Erythroblast (primary cell): ENCODE measurements at regions not wholly inside any gene's neighbourhood (a gene's known extent, or its start where the extent isn't known, plus 50 kb on each side); places are given as distances from the start of the nearest gene placed in this dataset.

ENCODE experiments used
- GATA1 ChIP-seq: IDR thresholded peaks from 2 replicates; pipeline ENCODE4 v1.6.1; 2011; ENCODE audit warnings: low read depth, mild to moderate bottlenecking, control low read depth, low read length, moderate library complexity
- POLR2A ChIP-seq: IDR thresholded peaks from 2 replicates; pipeline ENCODE4 v1.6.1; 2011; ENCODE audit warnings: mild to moderate bottlenecking, low read length

DNA sequence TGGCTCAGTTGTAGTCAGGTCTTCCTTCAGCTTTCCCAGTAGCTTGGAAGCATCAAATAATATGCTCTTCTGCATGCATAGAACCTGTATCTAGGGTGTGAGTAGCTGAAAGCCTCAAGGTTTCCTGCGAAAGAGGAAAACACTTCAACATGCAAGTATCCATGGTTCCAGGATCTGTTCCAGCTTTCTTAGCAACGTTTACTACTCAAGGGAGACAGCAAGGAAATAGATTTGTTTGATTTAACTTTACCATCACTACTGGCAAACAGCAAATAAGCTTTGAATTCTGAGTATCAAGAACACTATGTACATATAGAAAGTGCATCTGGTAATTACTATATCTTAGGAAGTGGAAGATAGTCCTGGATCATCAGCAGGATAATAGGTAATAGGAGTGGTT lies 341.0 kb downstream of the PRR16 start:
- TF ChIP-seq POLR2A (no peak), GATA1 (no peak)
